IMR-90 (cell line): ENCODE measurements at regions not wholly inside any gene's neighbourhood (a gene's known extent, or its start where the extent isn't known, plus 50 kb on each side); places are given as distances from the start of the nearest gene placed in this dataset.

ENCODE experiments used
- ATAC-seq: fragments of 200-7000 bp; cut with Tn5 transposase; 2 replicates; pipeline ENCODE4 v1.9.1; 2020; ENCODE audit warnings: low read depth, mild to moderate bottlenecking, moderate library complexity
- BruUV-seq: library from RNA; stranded (reverse); fragments of 400-500 nt; replicated peaks from 2 replicates; lab custom pipeline; 2021; lab: Mats Ljungman, UMichigan
- CTCF ChIA-PET: fragments of 300-600 bp; formaldehyde crosslinking; extraction: SDS; loops from one replicate; lab custom pipeline; 2021; ENCODE audit warnings: antibody characterized with exemption; lab: Yijun Ruan, JAX
- POLR2A ChIA-PET: fragments of 300-600 bp; sonication (Branson Sonifier 250); formaldehyde crosslinking; loops from one replicate; lab custom pipeline; 2022; ENCODE audit warnings: antibody characterized with exemption; ENCODE audit not compliant: unreplicated experiment; lab: Charles Lee
- DNase-seq: peaks from one replicate; pipeline ENCODE4 v3.0.0; 2013
- H2AFZ ChIP-seq: replicated peaks from 2 replicates; pipeline ENCODE3; 2013; ENCODE audit warnings: low read length, mild to moderate bottlenecking; ENCODE audit not compliant: poor library complexity
- H2AK5ac ChIP-seq: 2 replicates; pipeline ENCODE4 v1.6.1; 2013; ENCODE audit warnings: low read depth, low read length, inconsistent platforms
- H2AK9ac ChIP-seq: replicated peaks from 2 replicates; pipeline ENCODE3; 2013; ENCODE audit warnings: mild to moderate bottlenecking, low read depth, low read length, moderate library complexity; ENCODE audit not compliant: poor library complexity
- H2BK120ac ChIP-seq: 2 replicates; pipeline ENCODE4 v1.6.1; 2013; ENCODE audit warnings: low read depth, low read length, inconsistent platforms
- H2BK15ac ChIP-seq: 3 replicates; pipeline ENCODE4 v1.6.1; 2013; ENCODE audit warnings: low read depth, low read length, inconsistent platforms
- H2BK20ac ChIP-seq: 2 replicates; pipeline ENCODE4 v1.6.1; 2013; ENCODE audit warnings: low read depth, mild to moderate bottlenecking, inconsistent platforms, low read length, moderate library complexity
- H2BK5ac ChIP-seq: 2 replicates; pipeline ENCODE4 v1.6.1; 2013; ENCODE audit warnings: mild to moderate bottlenecking, low read depth, low read length, inconsistent platforms; ENCODE audit not compliant: poor library complexity, severe bottlenecking
- H3K14ac ChIP-seq: replicated peaks from 2 replicates; pipeline ENCODE4 v1.6.1; 2013; ENCODE audit warnings: low read depth, low read length, inconsistent platforms
- H3K18ac ChIP-seq: 2 replicates; pipeline ENCODE4 v1.6.1; 2013; ENCODE audit warnings: low read depth, low read length, control low read depth
- H3K23ac ChIP-seq: 2 replicates; pipeline ENCODE4 v1.6.1; 2013; ENCODE audit warnings: low read depth, low read length, inconsistent platforms
- H3K27ac ChIP-seq: 2 replicates; pipeline ENCODE4 v1.5.1; 2013; ENCODE audit warnings: mild to moderate bottlenecking, control low read depth, low read length; ENCODE audit not compliant: insufficient read depth
- H3K27me3 ChIP-seq: 2 replicates; pipeline ENCODE4 v1.6.1; 2013; ENCODE audit warnings: low read length; ENCODE audit not compliant: control insufficient read depth, insufficient read depth
- H3K36me3 ChIP-seq: 2 replicates; pipeline ENCODE4 v1.6.1; 2013; ENCODE audit warnings: low read length, mixed read lengths; ENCODE audit not compliant: control insufficient read depth, insufficient read depth
- H3K4ac ChIP-seq: 2 replicates; pipeline ENCODE4 v1.6.1; 2013; ENCODE audit warnings: low read depth, low read length, inconsistent platforms
- H3K4me1 ChIP-seq: 2 replicates; pipeline ENCODE4 v1.6.1; 2013; ENCODE audit warnings: low read length, mixed read lengths; ENCODE audit not compliant: control insufficient read depth, insufficient read depth
- H3K4me2 ChIP-seq: 2 replicates; pipeline ENCODE4 v1.6.1; 2013; ENCODE audit warnings: low read depth, mild to moderate bottlenecking, control low read depth, low read length, moderate library complexity
- H3K4me3 ChIP-seq: 2 replicates; pipeline ENCODE4 v1.5.1; 2013; ENCODE audit warnings: low read depth, mild to moderate bottlenecking, control low read depth, low read length, moderate library complexity; ENCODE audit not compliant: insufficient read depth
- H3K56ac ChIP-seq: 2 replicates; pipeline ENCODE4 v1.6.1; 2013; ENCODE audit warnings: low read length, inconsistent platforms; ENCODE audit not compliant: insufficient read depth; ENCODE audit errors: extremely low read depth
- H3K79me1 ChIP-seq, 2 experiments: 2 replicates each; pipeline ENCODE4 v1.6.1; 2013; ENCODE audit warnings: low read length in 2 of 2, inconsistent platforms in 1 of 2, low read depth in 1 of 2
- H3K9ac ChIP-seq: 2 replicates; pipeline ENCODE4 v1.6.1; 2013; ENCODE audit warnings: low read depth, low read length, control low read depth
- H3K9me1 ChIP-seq: 2 replicates; pipeline ENCODE4 v1.6.1; 2013; ENCODE audit warnings: low read length, inconsistent platforms; ENCODE audit not compliant: insufficient read depth
- H3K9me3 ChIP-seq: 2 replicates; pipeline ENCODE4 v1.6.1; 2013; ENCODE audit warnings: low read length; ENCODE audit not compliant: control insufficient read depth, insufficient read depth
- H4K20me1 ChIP-seq: 2 replicates; pipeline ENCODE4 v1.6.1; 2013; ENCODE audit warnings: low read length, inconsistent platforms; ENCODE audit not compliant: insufficient read depth
- H4K5ac ChIP-seq: 2 replicates; pipeline ENCODE4 v1.6.1; 2013; ENCODE audit warnings: mild to moderate bottlenecking, low read depth, low read length, control low read depth
- H4K8ac ChIP-seq, 2 experiments: 2 replicates each; pipeline ENCODE4 v1.6.1; 2013; ENCODE audit warnings: low read depth in 2 of 2, low read length in 2 of 2, control low read depth in 1 of 2, inconsistent platforms in 1 of 2
- H4K91ac ChIP-seq: 2 replicates; pipeline ENCODE4 v1.6.1; 2013; ENCODE audit warnings: low read depth, low read length, inconsistent platforms; ENCODE audit not compliant: insufficient read depth
- BHLHE40 ChIP-seq: fragments of 150-350 bp; IDR thresholded peaks from 2 replicates; pipeline ENCODE4 v1.6.1; 2016; ENCODE audit warnings: mild to moderate bottlenecking, low read depth, low read length
- CEBPB ChIP-seq: IDR thresholded peaks from 2 replicates; pipeline ENCODE4 v1.6.1; 2012; ENCODE audit warnings: low read depth, low read length, improper control_type of control experiment
- CHD1 ChIP-seq: IDR thresholded peaks from 2 replicates; pipeline ENCODE4 v1.6.1; 2012; ENCODE audit warnings: low read depth, low read length, improper control_type of control experiment
- CTCF ChIP-seq: conservative IDR thresholded peaks from 2 replicates; pipeline ENCODE4 v1.5.1; 2012; ENCODE audit warnings: mild to moderate bottlenecking, low read depth, low read length, improper control_type of control experiment
- ELK1 ChIP-seq: fragments of 150-350 bp; IDR thresholded peaks from 2 replicates; pipeline ENCODE4 v1.6.1; 2016; ENCODE audit warnings: low read depth, mild to moderate bottlenecking, low read length, moderate library complexity, borderline replicate concordance
- FOS ChIP-seq: fragments of 150-350 bp; IDR thresholded peaks from 2 replicates; pipeline ENCODE4 v1.6.1; 2016; ENCODE audit warnings: low read depth, low read length
- MAFK ChIP-seq: IDR thresholded peaks from 2 replicates; pipeline ENCODE4 v1.6.1; 2012; ENCODE audit warnings: low read depth, low read length, improper control_type of control experiment
- MAZ ChIP-seq: IDR thresholded peaks from 2 replicates; pipeline ENCODE4 v1.6.1; 2012; ENCODE audit warnings: low read depth, mild to moderate bottlenecking, low read length, improper control_type of control experiment, moderate library complexity, borderline replicate concordance
- MXI1 ChIP-seq: IDR thresholded peaks from 2 replicates; pipeline ENCODE4 v1.6.1; 2012; ENCODE audit warnings: low read depth, mild to moderate bottlenecking, low read length, moderate library complexity, borderline replicate concordance
- NFE2L2 ChIP-seq: fragments of 150-350 bp; IDR thresholded peaks from 2 replicates; pipeline ENCODE4 v1.6.1; 2016; ENCODE audit warnings: low read depth, mild to moderate bottlenecking, low read length
- POLR2A ChIP-seq: IDR thresholded peaks from 2 replicates; pipeline ENCODE4 v1.6.1; 2012; ENCODE audit warnings: mild to moderate bottlenecking, low read depth, low read length
- WGBS, 2 experiments: methylation state at CpG; one replicate each; pipeline versions ENCODE4 v1.1.5 to v1.1.7; 2013; ENCODE audit warnings: missing lambda C conversion rate in 2 of 2; ENCODE audit not compliant: insufficient read length in 1 of 2; ENCODE audit errors: extremely low coverage in 2 of 2; 5-methylcytosine and 5-hydroxymethylcytosine counted together
- dilution Hi-C: fragments of 300-500 bp; cut with HindIII; formaldehyde crosslinking; loops from one replicate; pipeline ENCODE4 v1.14.3; 2018; ENCODE audit warnings: low sequenced_read_pairs; ENCODE audit not compliant: unreplicated experiment
- in situ Hi-C: fragments of 300-500 bp; cut with MboI; formaldehyde crosslinking; loops from 3 replicates; pipeline ENCODE4 v1.14.3; 2019; ENCODE audit warnings: low sequenced_read_pairs, inconsistent platforms, mixed read lengths
- intact Hi-C: fragments of 100-400 bp; cut with micrococcal nuclease; formaldehyde crosslinking; loops from 2 replicates; pipeline ENCODE4 v1.10.0; 2022

GRCh38 chr6:74069089-74069581 lies 373.1 kb downstream of the CD109 start:
- H2BK120ac ChIP-seq: peak overlapping the region; percentile 50; the same call in 1 of the 2 replicates
- H3K36me3 ChIP-seq: no peaks in the 10 kb centered on the region
- no peak overlapping the region for H2AFZ ChIP-seq
- WGBS, 2 experiments: no CpG with 5 or more reads among the region's 4 CpGs
- no peaks in the 10 kb centered on the region for H4K20me1 ChIP-seq
- peak overlapping the region; percentile 35; the same call in 1 of the 2 replicates for H3K4ac ChIP-seq
- H3K4me3 ChIP-seq: no peak overlapping the region
- ATAC-seq (peak; percentile 65), DNase-seq (peak; percentile 93)
- H2BK15ac ChIP-seq: peak overlapping the region; percentile 81; the same call in 1 of the 3 replicates
- H2AK9ac ChIP-seq: no peak overlapping the region
- in situ Hi-C loops (no loop called here), intact Hi-C loops (loop anchor here (5.0 kb wide), 1 partner anchor 322 kb away; no protein-coding TSS in a partner anchor), dilution Hi-C loops (no loop called here)
- ChIA-PET POLR2A (no interaction called here), CTCF (no interaction called here)
- H3K27ac ChIP-seq: no peak overlapping the region
- BruUV-seq: no TSS peak
- H4K5ac ChIP-seq: no peak overlapping the region
- no peaks in the 10 kb centered on the region for H3K79me1 ChIP-seq
- H3K18ac ChIP-seq: no peak overlapping the region; the same call in 1 of the 2 replicates
- H2BK20ac ChIP-seq: peak overlapping the region; percentile 60; the same call in 1 of the 2 replicates
- H3K4me2 ChIP-seq: no peak overlapping the region
- 0 out of 2 replicates have a peak overlapping the region, but pooled peaks have one; percentile 6 for H3K23ac ChIP-seq
- H3K14ac ChIP-seq: 0 out of 2 replicates have a peak overlapping the region, but pooled peaks have one; percentile 51
- H2AK5ac ChIP-seq: peak overlapping the region; percentile 41; the same call in 1 of the 2 replicates
- peak overlapping the region; percentile 10; the same call in 1 of the 2 replicates for H4K91ac ChIP-seq
- no peaks in the 10 kb centered on the region for H3K27me3 ChIP-seq
- H4K8ac ChIP-seq: peak overlapping the region in 1 of 2 experiments; percentile 44; a peak in 1 of 4 replicates
- H3K9ac ChIP-seq: no peak overlapping the region
- peaks cover 14% of the 10 kb centered on the region for H3K9me1 ChIP-seq
- no peaks in the 10 kb centered on the region for H3K9me3 ChIP-seq
- peaks cover 13% of the 10 kb centered on the region; the same call in 1 of the 2 replicates for H3K4me1 ChIP-seq
- no peak overlapping the region for H3K56ac ChIP-seq
- TF ChIP-seq MXI1: no peak
- TF ChIP-seq FOS: no peak
- TF ChIP-seq MAFK: no peak
- no peak for TF ChIP-seq BHLHE40
- no peak for TF ChIP-seq MAZ
- no peak for TF ChIP-seq NFE2L2
- no peak for TF ChIP-seq CTCF
- TF ChIP-seq CEBPB: no peak
- no peak for TF ChIP-seq POLR2A
- TF ChIP-seq ELK1: no peak
- no peak for TF ChIP-seq CHD1
- H2BK5ac ChIP-seq: peak overlapping the region; percentile 65
